Endothelial cell of umbilical vein (primary cell): ENCODE measurements at regions not wholly inside any gene's neighbourhood (a gene's known extent, or its start where the extent isn't known, plus 50 kb on each side); places are given as distances from the start of the nearest gene placed in this dataset.

Experiments used
- BruUV-seq: library from RNA; stranded (reverse); fragments of 400-500 nt; replicated peaks from 2 replicates; lab custom pipeline; 2021; lab: Mats Ljungman, UMichigan
- CTCF ChIA-PET: fragments of 300-600, 350-600 bp; sonication (Branson Sonifier 250); formaldehyde crosslinking; loops from one replicate; lab custom pipeline; 2021; ENCODE audit warnings: antibody characterized with exemption, inconsistent platforms; lab: Charles Lee
- POLR2A ChIA-PET: fragments of 300-600, 350-600 bp; sonication (Branson Sonifier 250); formaldehyde crosslinking; loops from one replicate; lab custom pipeline; 2021; ENCODE audit warnings: antibody characterized with exemption, inconsistent platforms; lab: Charles Lee
- DNase-seq: peaks from one replicate; pipeline ENCODE4 v3.0.0-alpha.2; 2011; ENCODE audit warnings: low read depth, low spot score
- FAIRE-seq: peaks from 2 replicates; lab custom pipeline; 2011; peaks lifted over from hg19 to GRCh38; lab: Jason Lieb, UNC
- H2AFZ ChIP-seq: 2 replicates; pipeline ENCODE4 v1.6.0; 2012; ENCODE audit warnings: low read depth, low read length, control low read depth, inconsistent platforms
- H3K27ac ChIP-seq: 2 replicates; pipeline ENCODE4 v1.5.1; 2011; ENCODE audit warnings: low read depth, mild to moderate bottlenecking, control low read depth, low read length, moderate library complexity; ENCODE audit not compliant: insufficient read depth
- H3K27me3 ChIP-seq, 2 experiments: 2 replicates each; pipeline versions ENCODE4 v1.6.0 to v1.6.1; 2011; ENCODE audit warnings: low read length in 2 of 2, mixed read lengths in 1 of 2; ENCODE audit not compliant: control insufficient read depth in 2 of 2, insufficient read depth in 2 of 2
- H3K36me3 ChIP-seq, 2 experiments: 2 replicates in 1 of 2; 3 replicates in 1 of 2; pipeline ENCODE4 v1.5.1; 2011; ENCODE audit warnings: low read length in 2 of 2, mild to moderate bottlenecking in 1 of 2, moderate library complexity in 1 of 2; ENCODE audit not compliant: control insufficient read depth in 2 of 2, insufficient read depth in 2 of 2; ENCODE audit errors: extremely low read depth in 1 of 2
- H3K4me1 ChIP-seq: 3 replicates; pipeline ENCODE4 v1.5.1; 2011; ENCODE audit warnings: mild to moderate bottlenecking, low read length; ENCODE audit not compliant: control insufficient read depth, insufficient read depth; ENCODE audit errors: extremely low read depth
- H3K4me2 ChIP-seq: 2 replicates; pipeline ENCODE4 v1.6.1; 2011; ENCODE audit warnings: low read length, control low read depth, mixed read lengths; ENCODE audit not compliant: insufficient read depth
- H3K4me3 ChIP-seq, 3 experiments: fragments of 200-600 bp in 1 of 3; sonication (generic), shearing (Covaris generic) in 1 of 3; replicated peaks in 1 of 3; 2 replicates each; pipeline ENCODE4 v1.5.1; 2011 to 2016; ENCODE audit warnings: control low read depth in 3 of 3, low read length in 3 of 3, mild to moderate bottlenecking in 2 of 3, inconsistent platforms in 1 of 3, low read depth in 1 of 3, moderate library complexity in 1 of 3; ENCODE audit not compliant: insufficient read depth in 1 of 3
- H3K79me2 ChIP-seq: 2 replicates; pipeline ENCODE4 v1.6.0; 2012; ENCODE audit warnings: low read length, inconsistent platforms; ENCODE audit not compliant: control insufficient read depth, insufficient read depth
- H3K9ac ChIP-seq: replicated peaks from 2 replicates; pipeline ENCODE3; 2011; ENCODE audit warnings: low read length, control low read depth; ENCODE audit not compliant: insufficient read depth; ENCODE audit errors: extremely low read depth
- H3K9me1 ChIP-seq: replicated peaks from 3 replicates; pipeline ENCODE4 v1.6.0; 2011; ENCODE audit warnings: mild to moderate bottlenecking, low read length; ENCODE audit not compliant: control insufficient read depth, insufficient read depth; ENCODE audit errors: extremely low read depth
- H3K9me3 ChIP-seq: replicated peaks from 2 replicates; pipeline ENCODE4 v1.5.1; 2012; ENCODE audit warnings: low read length, inconsistent platforms; ENCODE audit not compliant: control insufficient read depth, insufficient read depth
- H4K20me1 ChIP-seq: replicated peaks from 2 replicates; pipeline ENCODE3; 2011; ENCODE audit warnings: mild to moderate bottlenecking, low read length; ENCODE audit not compliant: control insufficient read depth, insufficient read depth; ENCODE audit errors: extremely low read depth
- CTCF ChIP-seq, 2 donors: IDR thresholded peaks; 1 replicate in 1 of 2; 2 replicates in 1 of 2; pipeline ENCODE4 v1.5.1; 2011; ENCODE audit warnings: low read length in 2 of 2, mild to moderate bottlenecking in 2 of 2, moderate library complexity in 2 of 2, control low read depth in 1 of 2, inconsistent platforms in 1 of 2, low read depth in 1 of 2; ENCODE audit not compliant: insufficient read depth in 1 of 2; ENCODE audit errors: extremely low read depth in 1 of 2
- EZH2 ChIP-seq: IDR thresholded peaks from 2 replicates; pipeline ENCODE4 v1.6.1; 2012; ENCODE audit warnings: borderline replicate concordance, low read depth, mild to moderate bottlenecking, moderate library complexity, low read length, inconsistent platforms; ENCODE audit not compliant: severe bottlenecking
- FOS ChIP-seq: IDR thresholded peaks from 2 replicates; pipeline ENCODE4 v1.6.1; 2011; ENCODE audit warnings: mild to moderate bottlenecking, low read length, moderate library complexity, borderline replicate concordance; ENCODE audit not compliant: insufficient read depth
- GATA2 ChIP-seq: IDR thresholded peaks from 2 replicates; pipeline ENCODE4 v1.7.0; 2011; ENCODE audit warnings: low read depth, mild to moderate bottlenecking, moderate library complexity, mixed read lengths, low read length; ENCODE audit not compliant: insufficient read length, insufficient read depth
- JUN ChIP-seq: IDR thresholded peaks from 2 replicates; pipeline ENCODE4 v1.6.1; 2011; ENCODE audit warnings: borderline replicate concordance, low read depth; ENCODE audit not compliant: insufficient read length, insufficient read depth
- MAX ChIP-seq: IDR thresholded peaks from 2 replicates; pipeline ENCODE4 v1.6.1; 2011; ENCODE audit not compliant: insufficient read depth, insufficient read length
- MYC ChIP-seq: IDR thresholded peaks from one replicate; pipeline ENCODE4 v1.6.1; 2011; ENCODE audit warnings: mild to moderate bottlenecking, low read depth, low read length
- POLR2A ChIP-seq: IDR thresholded peaks from 2 replicates; pipeline ENCODE4 v1.6.1; 2012; ENCODE audit warnings: low read depth, mild to moderate bottlenecking, control low read depth, low read length
- POLR2AphosphoS5 ChIP-seq: IDR thresholded peaks from 2 replicates; pipeline ENCODE4 v1.6.1; 2012; ENCODE audit warnings: low read depth, mild to moderate bottlenecking, control low read depth, low read length, moderate library complexity; ENCODE audit not compliant: insufficient read depth
- dilution Hi-C: fragments of 300-500 bp; cut with MboI; formaldehyde crosslinking; loops from one replicate; pipeline ENCODE4 v1.15.0; 2019; ENCODE audit warnings: low sequenced_read_pairs; ENCODE audit not compliant: extremely low pct_ligation_motif_present
- intact Hi-C: fragments of 100-400 bp; cut with micrococcal nuclease; formaldehyde crosslinking; loops from one replicate; pipeline ENCODE4 v1.10.0; 2022

- ChIA-PET CTCF (no interaction called here), POLR2A (no interaction called here)
- H3K9me1 ChIP-seq, result no peaks in the 10 kb centered on the region
- H4K20me1 ChIP-seq, result no peaks in the 10 kb centered on the region
- TF ChIP-seq CTCF (IDR thresholded peaks at IDR 0.05; ENCODE audit: extremely low read depth in 1 of 2, insufficient read depth in 1 of 2, low read depth in 1 of 2, low read length in 2 of 2), result no peak
- no peak for TF ChIP-seq FOS
- TF ChIP-seq EZH2, result no peak
- TF ChIP-seq MAX, result no peak
- TF ChIP-seq POLR2A, result no peak
- TF ChIP-seq POLR2AphosphoS5, result no peak
- no peak for TF ChIP-seq MYC
- TF ChIP-seq JUN, result no peak
- TF ChIP-seq GATA2, result no peak
- dilution Hi-C loops, result no loop called here
- H3K27me3 ChIP-seq, result no peaks in the 10 kb centered on the region
- H3K27ac ChIP-seq, result no peak overlapping the region
- no peak overlapping the region for H3K9ac ChIP-seq
- no peak overlapping the region for H2AFZ ChIP-seq
- no peaks in the 10 kb centered on the region for H3K36me3 ChIP-seq
- no peaks in the 10 kb centered on the region for H3K79me2 ChIP-seq
- no peak overlapping the region for H3K4me2 ChIP-seq
- DNase-seq (no peak), FAIRE-seq (no peak)
- no TSS peak for BruUV-seq
- intact Hi-C loops, result no loop called here
- H3K9me3 ChIP-seq, result no peaks in the 10 kb centered on the region
- no peaks in the 10 kb centered on the region for H3K4me1 ChIP-seq
- H3K4me3 ChIP-seq, result no peak overlapping the region
Measured at GRCh38 chr15:47534673-47535072, 182.6 kb upstream of the SEMA6D start.
